Putamen (tissue), 1 donor: ENCODE measurements at regions not wholly inside any gene's neighbourhood (a gene's known extent, or its start where the extent isn't known, plus 50 kb on each side); places are given as distances from the start of the nearest gene placed in this dataset.
"Not testable (repeated sequence)": the region's sequence is repeated elsewhere in the genome, so short reads cannot be mapped to it uniquely, and the experiment has no call there.

Experiments
- DNase-seq: peaks from one replicate; pipeline ENCODE4 v3.0.0-alpha.2; 2016; ENCODE audit warnings: low spot score

- DNase-seq: no peak
Observed at GRCh38 chr11:116698080-116698479, 74.7 kb downstream of the BUD13 start.

DNA sequence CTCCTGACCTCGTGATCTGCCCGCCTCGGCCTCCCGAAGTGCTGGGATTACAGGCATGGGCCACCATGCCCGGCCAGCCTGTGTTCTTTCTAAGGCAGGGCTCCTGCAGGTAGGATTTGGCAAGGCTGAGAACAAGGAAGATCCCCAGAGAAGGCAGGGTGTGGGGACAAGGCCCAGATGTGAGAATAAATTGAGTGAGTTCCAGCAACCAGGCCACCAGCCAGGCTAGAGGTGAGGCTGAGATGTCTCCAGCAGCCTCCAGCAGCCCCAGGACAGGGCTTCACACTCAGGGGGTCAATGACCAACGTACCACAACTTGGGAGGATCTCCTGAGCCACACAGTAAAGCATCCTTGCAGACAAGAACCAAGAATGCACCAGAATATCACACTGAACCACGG is 75.1 kb downstream of the BUD13 start:
- DNase-seq: no peak

- DNase-seq: peak; percentile 64
Observed at GRCh38 chr11:116697011-116697410, 75.8 kb downstream of the BUD13 start.

DNA sequence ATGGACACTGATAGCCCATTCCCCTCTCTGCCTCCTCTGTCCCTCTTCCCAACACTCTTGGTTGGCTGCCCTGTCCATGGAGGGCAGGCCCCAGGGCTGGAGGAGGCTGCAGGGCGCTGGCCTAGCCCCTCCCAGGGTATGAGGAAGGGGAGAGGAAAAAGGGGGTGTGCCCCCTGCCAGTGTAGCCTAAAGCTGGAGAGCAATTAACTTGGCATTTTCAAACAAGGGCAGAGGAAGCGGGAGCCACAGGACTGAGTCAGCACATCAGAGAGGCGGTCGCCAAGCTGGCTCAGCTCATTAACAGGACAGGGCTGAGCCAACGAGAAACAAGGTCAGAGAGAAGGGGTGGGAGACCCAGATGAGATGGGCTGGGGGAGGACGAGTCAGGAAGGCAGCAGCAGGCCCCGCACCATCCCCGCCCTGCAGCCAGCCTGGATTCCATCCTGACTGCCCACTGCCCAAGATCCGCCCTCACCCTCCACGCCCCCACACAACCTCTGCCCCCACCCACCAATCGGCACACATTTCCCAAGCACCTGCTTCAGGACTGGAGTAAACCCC is 76.3 kb downstream of the BUD13 start:
- DNase-seq: no peak

DNA sequence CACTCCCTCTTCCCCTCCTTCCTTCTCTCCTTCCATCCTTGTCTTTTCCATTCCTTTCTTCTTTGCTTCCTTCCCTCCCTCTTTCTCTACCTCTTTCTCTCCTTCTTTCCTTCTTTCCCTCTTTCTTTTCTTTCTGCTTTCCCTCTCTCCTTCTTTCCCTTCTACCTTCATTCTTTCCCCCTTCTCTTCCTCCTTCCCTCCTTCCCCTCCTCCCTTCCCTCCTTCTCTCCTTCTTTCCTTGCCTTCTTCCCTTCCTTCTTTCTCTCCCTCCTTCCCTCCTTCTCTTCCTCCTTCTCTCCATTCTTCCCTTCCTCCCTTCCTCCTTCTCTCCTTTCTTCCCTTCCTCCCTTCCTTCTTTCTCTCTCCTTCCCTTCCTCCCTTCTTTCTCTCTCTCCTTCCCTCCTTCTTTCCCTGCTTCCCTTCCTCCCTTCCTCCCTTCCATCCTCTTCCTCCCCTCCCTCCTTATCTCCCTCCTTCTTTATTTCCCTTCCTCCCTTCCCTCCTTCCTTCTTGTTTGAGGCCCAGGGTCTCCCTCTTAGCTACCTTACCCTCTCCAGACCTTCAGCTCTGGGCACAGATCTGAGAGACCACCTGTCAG is 77.0 kb downstream of the BUD13 start:
- DNase-seq: no peak

- no peak for DNase-seq
Observed at GRCh38 chr11:116694815-116695590, 77.8 kb downstream of the BUD13 start.

DNA sequence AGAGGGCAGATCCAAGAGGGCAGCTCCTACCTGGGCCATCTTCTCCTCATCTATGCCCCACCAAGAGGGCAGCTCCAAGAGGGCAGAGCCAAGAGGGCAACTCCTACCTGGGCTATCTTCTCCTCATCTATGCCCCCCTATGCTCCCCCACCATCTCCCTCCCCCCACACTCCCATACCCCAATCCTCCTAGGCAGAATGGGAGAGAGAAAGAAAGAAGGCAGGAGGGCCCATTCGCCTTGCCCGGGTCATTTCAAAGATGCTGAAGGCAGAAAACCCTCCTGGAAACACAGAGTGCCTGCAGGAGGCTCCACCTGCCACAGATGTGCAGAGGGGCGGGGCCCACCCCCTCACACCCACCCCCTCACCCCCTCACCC is 78.5 kb downstream of the BUD13 start:
- no peak for DNase-seq

DNA sequence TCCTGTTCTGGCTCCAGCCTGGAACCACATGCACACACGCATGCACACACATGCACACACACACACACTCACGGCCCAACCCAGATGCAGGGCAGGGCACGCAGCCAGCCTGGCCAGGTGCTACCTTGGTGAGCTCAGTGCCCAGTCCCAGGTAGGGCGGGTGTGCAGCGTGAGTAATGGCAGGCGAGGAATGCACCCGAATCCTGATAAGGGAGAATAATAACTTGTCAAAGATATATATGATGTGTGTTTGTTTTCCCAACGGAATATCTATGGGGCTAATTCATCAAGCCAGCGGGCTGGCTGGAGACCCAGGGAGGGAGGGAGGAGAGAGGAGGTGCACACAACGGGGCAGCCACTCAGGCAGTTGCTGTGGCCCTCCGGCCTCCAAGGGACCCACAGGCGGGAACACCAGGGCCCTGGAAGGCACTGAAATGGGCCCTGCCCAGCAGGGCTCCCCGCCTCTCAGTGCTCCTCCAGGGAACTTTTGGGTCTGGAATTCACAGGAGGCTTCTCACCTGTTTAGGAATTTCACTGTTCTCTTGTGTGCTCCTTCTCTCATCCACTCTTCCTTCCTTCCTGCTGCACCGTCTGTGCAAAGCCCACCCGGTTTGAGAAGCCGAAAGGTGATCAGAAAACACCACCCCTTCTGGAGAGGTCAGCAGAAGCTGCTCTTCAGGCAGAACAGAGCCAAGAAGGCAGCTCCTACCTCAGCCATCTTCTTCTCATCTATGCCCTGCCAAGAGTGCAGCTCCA is 79.0 kb downstream of the BUD13 start:
- no peak for DNase-seq

DNA sequence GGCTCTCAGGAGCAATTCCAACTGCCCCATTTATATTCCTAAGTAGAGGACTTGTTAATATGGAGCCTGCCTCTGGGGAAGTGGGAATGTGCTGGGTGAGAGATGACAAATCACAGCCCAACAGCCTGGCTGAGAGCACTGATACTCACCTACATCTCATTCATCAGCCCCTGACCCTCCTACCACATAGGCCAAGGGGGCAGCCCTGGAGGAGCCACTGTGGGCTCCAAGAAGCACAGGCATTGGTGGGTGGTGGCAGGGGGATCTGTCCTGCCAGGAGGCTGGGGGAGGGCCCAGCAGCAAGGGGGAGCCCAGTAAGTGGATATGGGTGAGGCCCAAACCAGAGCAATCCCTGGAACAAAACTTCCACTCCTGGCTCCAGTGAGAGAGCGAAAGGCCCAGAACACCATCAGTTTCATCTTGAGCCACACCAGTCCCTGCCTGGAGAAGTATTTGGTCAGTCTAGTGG is 79.7 kb downstream of the BUD13 start:
- DNase-seq: no peak

- DNase-seq: no peak
Observed at GRCh38 chr11:116692318-116693101, 80.3 kb downstream of the BUD13 start.

- no peak for DNase-seq
Observed at GRCh38 chr11:116691771-116692177, 81.0 kb downstream of the BUD13 start.

DNA sequence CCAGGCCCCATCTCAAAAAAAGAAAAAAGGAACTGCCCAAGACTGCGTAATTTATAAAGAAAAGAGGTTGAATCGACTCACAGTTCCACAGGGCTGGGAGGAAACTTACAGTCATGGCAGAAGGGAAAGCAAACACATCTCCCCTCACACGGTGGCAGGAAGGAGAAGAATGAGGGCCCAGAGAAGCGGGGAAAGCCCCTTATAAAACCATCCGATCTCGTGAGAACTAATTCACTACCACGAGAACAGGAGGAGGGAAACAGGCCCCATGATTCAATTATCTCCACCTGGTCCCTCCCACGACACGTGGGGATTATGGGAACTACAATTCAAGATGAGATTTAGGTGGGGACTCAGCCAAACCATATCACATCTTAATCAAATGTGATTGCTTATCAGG is 82.2 kb downstream of the BUD13 start:
- DNase-seq: no peak

DNA sequence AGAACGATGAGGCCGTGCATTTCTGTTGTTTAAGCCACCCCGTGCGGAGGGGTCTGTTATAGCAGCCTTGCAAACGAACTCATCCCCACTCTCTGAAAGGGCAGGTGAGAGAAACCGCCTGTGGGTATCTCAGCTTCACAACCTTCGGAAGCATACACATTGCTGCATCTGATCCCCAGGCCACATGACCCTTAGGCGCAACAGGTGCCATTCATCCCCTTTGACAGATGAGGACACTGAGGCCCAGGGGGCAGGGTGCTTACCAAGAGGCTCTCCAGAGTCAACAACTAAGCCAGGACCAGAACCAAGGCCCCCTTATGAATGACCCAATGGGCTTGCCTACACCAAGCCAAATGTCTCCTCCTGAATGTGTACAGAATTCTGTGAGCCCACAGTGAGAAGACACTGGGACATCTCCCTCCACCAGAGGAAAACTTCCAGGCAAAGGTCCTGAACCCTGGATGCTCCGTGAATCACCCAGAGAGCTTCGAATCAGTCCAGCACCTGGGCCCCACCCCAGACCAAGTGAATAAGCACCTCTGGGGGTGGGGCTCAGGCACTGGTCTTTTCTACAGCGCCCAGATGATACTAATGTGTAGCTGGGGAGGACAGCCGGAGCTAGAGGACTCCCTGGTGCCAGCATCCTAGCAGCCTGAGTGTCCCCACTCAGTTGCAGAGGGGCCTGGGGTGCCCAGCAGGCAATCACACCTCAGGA is 83.2 kb downstream of the BUD13 start:
- DNase-seq: no peak

DNA sequence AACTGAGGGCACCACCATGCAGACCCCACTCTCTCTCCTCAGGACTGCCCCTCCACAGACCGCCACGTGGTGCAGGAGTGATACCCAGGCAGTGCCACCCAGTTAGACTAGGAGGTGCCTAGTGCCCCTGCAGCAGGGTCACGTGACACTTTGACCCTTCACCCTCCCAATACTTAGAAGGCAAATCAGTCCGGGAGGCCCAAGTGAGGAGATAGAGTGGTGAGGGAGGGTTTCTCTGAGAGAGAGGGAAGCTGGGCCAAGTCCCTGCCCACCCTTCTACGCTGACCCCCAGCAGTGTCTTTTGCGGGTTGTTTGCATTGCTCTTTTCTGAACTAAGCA is 84.6 kb downstream of the BUD13 start:
- DNase-seq: no peak

- DNase-seq: no peak
Observed at GRCh38 chr11:116687458-116688201, 85.2 kb downstream of the BUD13 start.

- DNase-seq: no peak
Observed at GRCh38 chr11:116686866-116687265, 85.9 kb downstream of the BUD13 start.

GRCh38 chr11:116683982-116684381 is 88.8 kb downstream of the BUD13 start:
- no peak for DNase-seq

DNA sequence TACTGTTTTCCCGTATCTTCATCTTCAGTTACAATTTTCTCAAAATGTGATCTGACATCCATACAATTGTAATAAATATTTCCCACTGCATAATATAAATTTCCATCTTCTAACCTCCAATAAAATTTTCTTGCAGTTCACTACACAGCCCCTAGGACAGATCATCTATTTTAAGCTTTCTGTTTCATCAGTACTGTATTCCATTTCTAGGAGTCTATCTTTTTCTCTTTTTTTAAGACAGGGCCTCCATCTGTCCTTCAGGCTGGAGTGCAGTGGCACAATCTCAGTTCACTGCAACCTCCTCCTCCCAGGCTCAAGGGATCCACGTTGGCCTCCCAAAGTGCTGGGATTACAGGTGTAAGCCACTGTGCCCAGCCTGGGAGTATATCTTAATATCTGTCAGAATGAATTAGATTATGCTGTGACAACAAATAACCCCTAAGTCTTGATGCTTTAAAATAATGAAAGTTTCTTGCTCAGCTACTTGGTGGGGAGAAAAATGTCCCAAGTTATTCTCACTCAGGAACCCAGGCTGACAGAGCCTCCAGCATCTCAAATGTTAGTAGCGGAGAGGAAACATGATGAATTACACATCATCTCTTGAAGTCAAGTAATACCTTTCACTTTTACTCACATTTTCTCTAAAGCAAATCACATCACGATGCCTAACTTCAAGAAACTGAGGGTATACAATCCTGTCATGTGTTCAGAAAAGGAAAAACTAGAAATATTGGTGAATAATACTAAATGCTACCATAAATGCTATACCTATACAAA is 92.2 kb downstream of the BUD13 start:
- DNase-seq: no peak

DNA sequence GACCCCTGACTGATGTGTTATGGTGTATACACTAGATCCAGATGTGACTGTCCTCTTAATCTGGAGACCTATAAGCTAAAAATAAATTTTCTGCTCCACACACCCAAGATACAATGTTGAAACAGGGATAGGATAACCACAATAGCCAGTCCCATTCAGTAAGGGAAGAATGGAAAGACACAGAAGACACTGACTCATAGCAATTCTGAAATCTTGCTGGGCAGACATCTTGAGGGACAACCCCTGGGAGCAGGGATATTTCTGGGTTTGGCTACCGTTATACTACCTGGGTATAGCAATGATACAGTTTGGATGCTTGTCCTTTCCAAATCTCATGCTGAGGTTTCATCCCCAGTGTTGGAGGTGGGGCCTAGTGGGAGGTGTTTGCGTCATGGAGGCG is 93.9 kb downstream of the BUD13 start:
- DNase-seq: no peak

DNA sequence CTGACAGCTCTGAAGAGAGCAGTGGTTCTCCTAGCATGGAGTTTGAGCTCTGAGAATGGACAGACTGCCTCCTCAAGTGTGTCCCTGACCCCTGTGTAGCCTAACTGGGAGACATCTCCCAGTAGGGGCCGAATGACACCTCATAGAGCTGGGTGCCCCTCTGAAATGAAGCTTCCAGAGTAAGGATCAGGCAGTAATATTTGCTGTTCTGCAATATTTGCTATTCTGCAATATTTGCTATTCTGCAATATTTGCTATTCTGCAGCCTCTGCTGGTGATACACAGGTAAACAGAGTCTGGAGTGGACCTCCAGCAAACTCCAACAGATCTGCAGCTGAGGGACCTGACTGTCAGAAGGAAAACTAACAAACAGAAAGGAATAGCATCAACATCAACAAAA is 105.5 kb downstream of the BUD13 start:
- DNase-seq: not testable (repeated sequence)
